ENCODE measurements at regions not wholly inside any gene's neighbourhood (a gene's known extent, or its start where the extent isn't known, plus 50 kb on each side); places are given as distances from the start of the nearest gene placed in this dataset.
"Not testable (repeated sequence)": the region's sequence is repeated elsewhere in the genome, so short reads cannot be mapped to it uniquely, and the experiment has no call there.

GRCh38 chr16:88260881-88261665 is 121.7 kb upstream of the ZNF469 start:
- CTCF ChIA-PET (ENCODE audit: partially characterized antibody); H3K9me3 ChIP-seq (ENCODE audit: insufficient read depth in 2 of 2, low read depth in 1 of 2, low read length in 1 of 2); H2AFZ ChIP-seq (ENCODE audit: low read length); H3K9ac ChIP-seq (replicated peaks in 1 of 4; ENCODE audit: extremely low read depth in 1 of 4, low read depth in 3 of 4, low read length in 3 of 4); H3K4ac ChIP-seq (replicated peaks; ENCODE audit: insufficient read length, low read depth, low read length); H3K36me3 ChIP-seq (ENCODE audit: control insufficient read depth in 2 of 4, insufficient read depth in 4 of 4, low read length in 3 of 4); H3K27me3 ChIP-seq (replicated peaks in 1 of 4; ENCODE audit: control insufficient read depth in 3 of 4, extremely low read depth in 1 of 4, insufficient read depth in 3 of 4, low read length in 3 of 4); H2BK20ac ChIP-seq (ENCODE audit: low read length); H2BK5ac ChIP-seq (ENCODE audit: low read depth, low read length); H3K4me3 ChIP-seq (ENCODE audit: extremely low read depth in 1 of 4, insufficient read depth in 2 of 4, low read depth in 3 of 4, low read length in 4 of 4); H4K20me1 ChIP-seq (replicated peaks in 1 of 2; ENCODE audit: control insufficient read depth in 1 of 2, insufficient read depth in 2 of 2, low read length in 2 of 2); H3K14ac ChIP-seq (ENCODE audit: insufficient read length); H3K23me2 ChIP-seq (ENCODE audit: low read depth, low read length); H2BK120ac ChIP-seq (replicated peaks; ENCODE audit: low read depth, low read length); H3K18ac ChIP-seq (ENCODE audit: extremely low read depth, low read length); H2BK15ac ChIP-seq (ENCODE audit: low read length); H4K5ac ChIP-seq (ENCODE audit: insufficient read length, low read depth, low read length); H2AK5ac ChIP-seq (ENCODE audit: low read depth, low read length); H3K27ac ChIP-seq (ENCODE audit: low read depth, low read length); POLR2A ChIA-PET (ENCODE audit: partially characterized antibody); H2BK12ac ChIP-seq (ENCODE audit: low read depth, low read length); FAIRE-seq; H3K23ac ChIP-seq (ENCODE audit: insufficient read length); H3K56ac ChIP-seq (replicated peaks; ENCODE audit: insufficient read length, low read depth, low read length); DNase-seq (ENCODE audit: low read depth in 1 of 2, low spot score in 2 of 2); H3K79me2 ChIP-seq (ENCODE audit: control insufficient read depth in 1 of 2, insufficient read depth in 2 of 2, low read length in 2 of 2); H3K4me2 ChIP-seq (ENCODE audit: insufficient read depth in 1 of 2, low read depth in 2 of 2, low read length in 2 of 2); H4K91ac ChIP-seq (replicated peaks; ENCODE audit: insufficient read length, low read length); H3K79me1 ChIP-seq (ENCODE audit: low read depth, low read length); H4K8ac ChIP-seq (ENCODE audit: extremely low read depth, insufficient read depth, low read length): not testable (repeated sequence)
- WGBS, 2 experiments (ENCODE audit: extremely low coverage in 1 of 2, insufficient coverage in 1 of 2, insufficient read length in 1 of 2, insufficient replicate concordance in 2 of 2, low coverage in 1 of 2, low lambda C conversion rate in 2 of 2, missing lambda C conversion rate in 1 of 2): 92% methylated on average over 22 of the region's 26 CpGs; no CpG with 5 or more reads in 1 of the 2 experiments
- H3K4me1 ChIP-seq (replicated peaks in 1 of 4; ENCODE audit: control insufficient read depth in 3 of 4, insufficient read depth in 4 of 4, low read length in 3 of 4): peaks cover 0 to 24% (median 11%) of the 10 kb centered on the region in 4 experiments; a peak in 6 of 7 replicates

Data from H1 (cell line).